Parathyroid adenoma (tissue), 2 donors: ENCODE measurements at regions not wholly inside any gene's neighbourhood (a gene's known extent, or its start where the extent isn't known, plus 50 kb on each side); places are given as distances from the start of the nearest gene placed in this dataset.

Experiments used
- H2AFZ ChIP-seq: fragments of 300-600 bp; sonication (generic); one replicate; pipeline ENCODE4 v1.7.0; 2017; ENCODE audit warnings: antibody characterized with exemption, mild to moderate bottlenecking
- H3K27ac ChIP-seq: fragments of 300-600 bp; sonication (generic); one replicate; pipeline ENCODE4 v1.7.0; 2017
- H3K27me3 ChIP-seq: fragments of 300-600 bp; sonication (generic); one replicate; pipeline ENCODE4 v1.7.0; 2017; ENCODE audit warnings: low read length; ENCODE audit not compliant: control insufficient read depth, insufficient read depth
- H3K36me3 ChIP-seq: fragments of 300-600 bp; sonication (generic); one replicate; pipeline ENCODE4 v1.7.0; 2017; ENCODE audit warnings: low read length; ENCODE audit not compliant: control insufficient read depth, insufficient read depth
- H3K4me1 ChIP-seq: fragments of 300-600 bp; sonication (generic); one replicate; pipeline ENCODE4 v1.7.0; 2017; ENCODE audit warnings: control low read depth
- H3K4me2 ChIP-seq: fragments of 300-600 bp; sonication (generic); one replicate; pipeline ENCODE4 v1.7.0; 2017; ENCODE audit warnings: low read length
- H3K4me3 ChIP-seq: fragments of 300-600 bp; sonication (generic); one replicate; pipeline ENCODE4 v1.7.0; 2017; ENCODE audit warnings: low read depth, low read length
- H3K79me2 ChIP-seq: fragments of 300-600 bp; sonication (generic); one replicate; pipeline ENCODE4 v1.7.0; 2017; ENCODE audit warnings: control low read depth
- H3K9ac ChIP-seq: fragments of 300-600 bp; sonication (generic); one replicate; pipeline ENCODE4 v1.7.0; 2017; ENCODE audit warnings: mild to moderate bottlenecking
- H3K9me3 ChIP-seq: fragments of 300-600 bp; sonication (generic); one replicate; pipeline ENCODE4 v1.7.0; 2017; ENCODE audit warnings: low read length; ENCODE audit not compliant: control insufficient read depth
- CTCF ChIP-seq: fragments of 300-600 bp; sonication (generic); IDR thresholded peaks from one replicate; pipeline ENCODE4 v1.7.0; 2017; ENCODE audit warnings: antibody characterized with exemption, mild to moderate bottlenecking
- donor health status: primary hyperparathyroidism.

GRCh38 chr16:82317411-82318167 lies 147.6 kb upstream of the MPHOSPH6 start:
- Histone ChIP-seq H2AFZ (no peak overlapping the region), H3K79me2 (no peaks in the 10 kb centered on the region)

GRCh38 chr16:82313754-82314153 lies 143.7 kb upstream of the MPHOSPH6 start:
- TF ChIP-seq CTCF, result no peak
- H3K27ac ChIP-seq, result no peak overlapping the region
- no peaks in the 10 kb centered on the region for H3K4me1 ChIP-seq

More at GRCh38 chr16:82317411-82318167, 147.6 kb upstream of the MPHOSPH6 start:
- H3K27me3 ChIP-seq, result no peaks in the 10 kb centered on the region
- no peak for TF ChIP-seq CTCF
- H3K27ac ChIP-seq, result no peak overlapping the region
- no peaks in the 10 kb centered on the region for H3K36me3 ChIP-seq
- no peak overlapping the region for H3K4me3 ChIP-seq
- H3K9ac ChIP-seq, result no peak overlapping the region
- H3K9me3 ChIP-seq, result peaks cover 3% of the 10 kb centered on the region
- H3K4me2 ChIP-seq, result no peak overlapping the region
- H3K4me1 ChIP-seq, result no peaks in the 10 kb centered on the region

GRCh38 chr16:82311528-82311927 lies 141.5 kb upstream of the MPHOSPH6 start:
- H3K4me1 ChIP-seq, result no peaks in the 10 kb centered on the region
- no peaks in the 10 kb centered on the region for H3K9me3 ChIP-seq
- no peaks in the 10 kb centered on the region for H3K27me3 ChIP-seq
- no peak for TF ChIP-seq CTCF
- no peaks in the 10 kb centered on the region for H3K36me3 ChIP-seq
- no peak overlapping the region for H3K27ac ChIP-seq
- no peaks in the 10 kb centered on the region for H3K79me2 ChIP-seq
- H3K4me3 ChIP-seq, result no peak overlapping the region
- no peak overlapping the region for H3K4me2 ChIP-seq
- no peak overlapping the region for H2AFZ ChIP-seq
- no peak overlapping the region for H3K9ac ChIP-seq

More at GRCh38 chr16:82313754-82314153, 143.7 kb upstream of the MPHOSPH6 start:
- no peak overlapping the region for H3K4me2 ChIP-seq
- H2AFZ ChIP-seq, result no peak overlapping the region
- no peaks in the 10 kb centered on the region for H3K36me3 ChIP-seq
- H3K79me2 ChIP-seq, result no peaks in the 10 kb centered on the region
- no peaks in the 10 kb centered on the region for H3K27me3 ChIP-seq
- no peaks in the 10 kb centered on the region for H3K9me3 ChIP-seq
- no peak overlapping the region for H3K4me3 ChIP-seq
- no peak overlapping the region for H3K9ac ChIP-seq

GRCh38 chr16:82302042-82302727 lies 132.2 kb upstream of the MPHOSPH6 start:
- Histone ChIP-seq H3K27me3 (no peaks in the 10 kb centered on the region), H3K27ac (no peak overlapping the region), H3K4me3 (no peak overlapping the region), H3K9me3 (no peaks in the 10 kb centered on the region), H3K79me2 (no peaks in the 10 kb centered on the region), H3K4me2 (no peak overlapping the region), H3K4me1 (no peaks in the 10 kb centered on the region), H3K9ac (no peak overlapping the region), H3K36me3 (no peaks in the 10 kb centered on the region), H2AFZ (no peak overlapping the region)
- TF ChIP-seq CTCF, result no peak
